ENCODE measurements at regions not wholly inside any gene's neighbourhood (a gene's known extent, or its start where the extent isn't known, plus 50 kb on each side); places are given as distances from the start of the nearest gene placed in this dataset.
"Not testable (repeated sequence)": the region's sequence is repeated elsewhere in the genome, so short reads cannot be mapped to it uniquely, and the experiment has no call there.

GRCh38 chr5:162664846-162665245 lies 597.3 kb downstream of the GABRG2 start:
- Mint-ChIP-seq H3K9me3 (peaks cover 6% of the 10 kb centered on the region), H3K4me1 (no peaks in the 10 kb centered on the region), H3K36me3 (no peaks in the 10 kb centered on the region), H3K27me3 (no peaks in the 10 kb centered on the region), H3K27ac (no peak overlapping the region), H3K4me3 (no peak overlapping the region)
- DNase-seq: no peak
- CTCF ChIA-PET: no interaction called here

- Mint-ChIP-seq H3K36me3 (no peaks in the 10 kb centered on the region), H3K27ac (no peak overlapping the region), H3K4me1 (no peaks in the 10 kb centered on the region), H3K27me3 (no peaks in the 10 kb centered on the region), H3K4me3 (no peak overlapping the region), H3K9me3 (peaks cover 11% of the 10 kb centered on the region)
- DNase-seq: no peak
- CTCF ChIA-PET: no interaction called here
These were observed 601.4 kb downstream of the GABRG2 start for GRCh38 chr5:162668926-162669325.

GRCh38 chr5:162672061-162672460 lies 604.5 kb downstream of the GABRG2 start:
- H3K27me3 Mint-ChIP-seq: no peaks in the 10 kb centered on the region
- peaks cover 19% of the 10 kb centered on the region for H3K9me3 Mint-ChIP-seq
- no peak for DNase-seq
- CTCF ChIA-PET: no interaction called here
- no peak overlapping the region for H3K27ac Mint-ChIP-seq
- H3K4me1 Mint-ChIP-seq: no peaks in the 10 kb centered on the region
- no peaks in the 10 kb centered on the region for H3K36me3 Mint-ChIP-seq
- H3K4me3 Mint-ChIP-seq: no peak overlapping the region

DNA sequence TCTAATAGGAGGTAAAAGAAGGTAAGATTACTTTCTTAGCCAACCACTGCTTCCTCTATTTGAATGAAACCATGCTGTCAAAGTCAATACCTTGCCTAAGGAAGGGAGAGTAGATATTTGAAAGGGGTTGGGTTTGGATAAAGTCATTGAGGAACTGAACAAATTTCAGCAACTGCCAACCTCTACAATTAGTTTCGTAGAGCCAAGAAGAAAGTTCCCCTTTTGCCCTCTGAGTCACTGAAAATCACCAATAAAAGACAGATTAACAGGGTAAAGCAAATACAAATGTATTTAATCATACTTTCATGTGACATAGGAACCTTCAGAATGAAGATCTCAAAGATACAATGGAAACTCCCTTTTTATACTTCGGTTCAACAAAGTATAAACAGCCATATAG lies 615.7 kb downstream of the GABRG2 start:
- CTCF ChIA-PET: no interaction called here
- Mint-ChIP-seq H3K4me1 (no peaks in the 10 kb centered on the region), H3K27me3 (no peaks in the 10 kb centered on the region), H3K9me3 (peaks cover 16% of the 10 kb centered on the region), H3K27ac (no peak overlapping the region), H3K36me3 (no peaks in the 10 kb centered on the region), H3K4me3 (no peak overlapping the region)
- DNase-seq: no peak

DNA sequence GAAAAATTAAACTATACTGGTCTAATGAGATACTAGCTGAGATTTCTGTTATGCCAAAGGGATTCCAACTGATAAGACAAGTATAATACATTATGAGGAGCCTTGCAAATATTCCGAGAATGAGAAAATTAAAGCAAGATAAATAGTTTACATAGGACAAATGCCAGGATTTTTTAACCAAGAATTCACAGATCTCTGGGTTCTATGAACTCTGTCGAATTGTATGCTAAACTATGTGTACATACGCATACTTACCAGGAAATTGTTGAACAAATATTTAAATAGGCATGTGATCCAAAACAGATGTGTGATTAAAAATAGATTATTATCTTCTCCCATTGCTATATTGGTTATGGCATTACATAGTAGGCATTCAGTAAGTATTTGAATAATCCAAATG lies 616.6 kb downstream of the GABRG2 start:
- Mint-ChIP-seq H3K4me1 (no peaks in the 10 kb centered on the region), H3K9me3 (peaks cover 18% of the 10 kb centered on the region), H3K27ac (no peak overlapping the region), H3K4me3 (no peak overlapping the region), H3K36me3 (no peaks in the 10 kb centered on the region), H3K27me3 (no peaks in the 10 kb centered on the region)
- CTCF ChIA-PET: no interaction called here
- no peak for DNase-seq

GRCh38 chr5:162685302-162685701 lies 617.7 kb downstream of the GABRG2 start:
- DNase-seq: no peak
- H3K4me3 Mint-ChIP-seq: no peak overlapping the region
- no peaks in the 10 kb centered on the region for H3K4me1 Mint-ChIP-seq
- CTCF ChIA-PET: no interaction called here
- no peaks in the 10 kb centered on the region for H3K36me3 Mint-ChIP-seq
- peaks cover 18% of the 10 kb centered on the region for H3K9me3 Mint-ChIP-seq
- H3K27me3 Mint-ChIP-seq: no peaks in the 10 kb centered on the region
- no peak overlapping the region for H3K27ac Mint-ChIP-seq

DNA sequence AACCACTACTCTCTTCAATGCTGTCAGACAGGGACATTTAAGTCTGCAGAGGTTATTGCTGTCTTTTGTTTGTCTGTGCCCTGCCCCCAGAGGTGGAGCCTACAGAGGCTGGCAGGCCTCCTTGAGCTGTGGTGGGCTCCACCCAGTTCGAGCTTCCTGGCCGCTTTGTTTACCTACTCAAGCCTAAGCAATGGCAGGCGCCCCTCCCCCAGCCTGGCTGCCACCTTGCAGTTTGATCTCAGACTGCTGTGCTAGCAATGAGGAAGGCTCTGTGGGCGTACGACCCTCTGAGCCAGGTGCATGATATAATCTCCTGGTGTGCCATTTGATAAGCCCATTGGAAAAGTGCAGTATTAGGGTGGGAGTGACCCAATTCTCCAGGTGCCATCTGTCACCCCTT lies 628.7 kb downstream of the GABRG2 start:
- peaks cover 18% of the 10 kb centered on the region for H3K9me3 Mint-ChIP-seq
- H3K4me1 Mint-ChIP-seq, CTCF ChIA-PET, DNase-seq, H3K36me3 Mint-ChIP-seq, H3K4me3 Mint-ChIP-seq, H3K27ac Mint-ChIP-seq, H3K27me3 Mint-ChIP-seq: not testable (repeated sequence)

DNA sequence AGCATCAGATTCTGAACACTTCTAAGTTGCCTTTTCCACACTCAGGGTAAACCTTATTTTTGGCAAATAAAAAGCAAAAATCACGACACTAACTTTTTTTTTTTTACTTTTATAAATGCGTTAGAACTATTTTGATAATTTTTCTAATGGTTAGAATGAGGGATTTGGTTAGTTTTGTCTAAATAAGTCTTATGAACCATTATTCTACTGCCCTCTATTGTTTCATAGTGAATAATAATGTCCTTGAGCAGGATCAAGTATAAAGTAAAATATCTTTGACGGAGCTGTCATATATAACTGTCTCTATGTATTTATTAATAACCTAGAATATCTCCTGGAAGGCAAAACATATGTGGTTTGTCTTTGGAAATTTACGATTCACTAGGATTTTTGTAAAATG lies 631.8 kb downstream of the GABRG2 start:
- CTCF ChIA-PET: no interaction called here
- H3K9me3 Mint-ChIP-seq: peaks cover 13% of the 10 kb centered on the region
- no peaks in the 10 kb centered on the region for H3K27me3 Mint-ChIP-seq
- H3K4me3 Mint-ChIP-seq: no peak overlapping the region
- no peak for DNase-seq
- no peak overlapping the region for H3K27ac Mint-ChIP-seq
- no peaks in the 10 kb centered on the region for H3K36me3 Mint-ChIP-seq
- H3K4me1 Mint-ChIP-seq: no peaks in the 10 kb centered on the region

GRCh38 chr5:162703914-162704313 lies 636.3 kb downstream of the GABRG2 start:
- CTCF ChIA-PET: interaction anchor here (0.7 kb wide), 1 partner anchor 36 kb away, joined by 3 read pairs; no protein-coding TSS in a partner anchor
- H3K27me3 Mint-ChIP-seq: no peaks in the 10 kb centered on the region
- no peak overlapping the region for H3K27ac Mint-ChIP-seq
- H3K4me1 Mint-ChIP-seq: no peaks in the 10 kb centered on the region
- no peak overlapping the region for H3K4me3 Mint-ChIP-seq
- no peak for DNase-seq
- no peaks in the 10 kb centered on the region for H3K36me3 Mint-ChIP-seq
- peaks cover 9% of the 10 kb centered on the region for H3K9me3 Mint-ChIP-seq

- Mint-ChIP-seq H3K36me3 (no peaks in the 10 kb centered on the region), H3K9me3 (peaks cover 6% of the 10 kb centered on the region), H3K27ac (no peak overlapping the region), H3K4me1 (no peaks in the 10 kb centered on the region), H3K4me3 (no peak overlapping the region), H3K27me3 (no peaks in the 10 kb centered on the region)
- CTCF ChIA-PET: no interaction called here
- no peak for DNase-seq
These were observed 643.7 kb downstream of the GABRG2 start for GRCh38 chr5:162711244-162711643.

GRCh38 chr5:162719720-162720119 lies 652.1 kb downstream of the GABRG2 start:
- Mint-ChIP-seq H3K27ac (no peak overlapping the region), H3K27me3 (no peaks in the 10 kb centered on the region), H3K4me3 (no peak overlapping the region), H3K36me3 (no peaks in the 10 kb centered on the region), H3K4me1 (no peaks in the 10 kb centered on the region), H3K9me3 (peaks cover 14% of the 10 kb centered on the region)
- CTCF ChIA-PET: no interaction called here
- no peak for DNase-seq

GRCh38 chr5:162721125-162721524 lies 653.6 kb downstream of the GABRG2 start:
- no peak overlapping the region for H3K27ac Mint-ChIP-seq
- H3K4me3 Mint-ChIP-seq: no peak overlapping the region
- CTCF ChIA-PET: no interaction called here
- H3K9me3 Mint-ChIP-seq: peaks cover 19% of the 10 kb centered on the region
- no peak for DNase-seq
- H3K27me3 Mint-ChIP-seq: no peaks in the 10 kb centered on the region
- no peaks in the 10 kb centered on the region for H3K36me3 Mint-ChIP-seq
- H3K4me1 Mint-ChIP-seq: no peaks in the 10 kb centered on the region

GRCh38 chr5:162752612-162753011 lies 684.8 kb upstream of the CCNG1 start:
- peaks cover 9% of the 10 kb centered on the region for H3K9me3 Mint-ChIP-seq
- DNase-seq: no peak
- H3K36me3 Mint-ChIP-seq: no peaks in the 10 kb centered on the region
- no peaks in the 10 kb centered on the region for H3K4me1 Mint-ChIP-seq
- no peak overlapping the region for H3K27ac Mint-ChIP-seq
- CTCF ChIA-PET: no interaction called here
- H3K4me3 Mint-ChIP-seq: no peak overlapping the region
- H3K27me3 Mint-ChIP-seq: no peaks in the 10 kb centered on the region

DNA sequence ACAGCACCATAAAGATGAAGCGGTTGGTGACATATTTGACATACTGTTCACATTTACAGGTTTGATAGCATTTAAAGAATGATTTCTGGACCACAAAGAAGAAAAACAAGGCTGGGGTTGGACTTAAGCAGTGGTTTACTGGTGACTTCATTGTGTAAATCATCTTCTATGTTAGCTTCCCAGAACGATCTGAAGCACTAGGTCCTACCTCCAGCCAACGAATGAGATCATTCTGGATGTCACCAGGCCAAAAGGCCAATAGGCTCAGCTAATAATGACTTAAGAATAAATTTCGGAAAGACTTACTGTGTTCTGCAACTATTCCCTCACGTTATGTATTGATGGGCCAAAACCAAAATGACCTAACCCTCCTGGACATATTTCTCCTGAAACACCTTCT lies 675.3 kb upstream of the CCNG1 start:
- H3K4me1 Mint-ChIP-seq: no peaks in the 10 kb centered on the region
- no peaks in the 10 kb centered on the region for H3K36me3 Mint-ChIP-seq
- no peak overlapping the region for H3K27ac Mint-ChIP-seq
- peaks cover 14% of the 10 kb centered on the region for H3K9me3 Mint-ChIP-seq
- H3K27me3 Mint-ChIP-seq: no peaks in the 10 kb centered on the region
- H3K4me3 Mint-ChIP-seq: no peak overlapping the region
- CTCF ChIA-PET: no interaction called here
- no peak for DNase-seq

DNA sequence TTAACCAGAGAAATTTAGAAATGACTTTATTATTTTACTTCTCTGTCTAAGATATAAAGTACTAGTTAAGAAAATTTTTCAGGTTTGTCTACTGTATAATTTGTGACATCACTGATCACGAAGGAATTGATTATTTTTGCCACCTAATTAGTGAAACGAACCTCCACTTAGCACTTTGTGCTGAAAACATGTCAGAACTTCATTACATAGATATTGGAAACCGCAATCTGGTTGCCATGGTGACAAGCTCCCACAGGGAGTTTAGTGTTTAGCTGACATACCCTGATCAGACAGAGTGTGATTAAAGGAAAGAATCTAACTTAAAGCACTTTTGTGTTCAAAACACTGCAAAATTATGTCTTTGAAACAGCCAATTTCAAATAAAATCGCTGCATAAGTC lies 668.4 kb upstream of the CCNG1 start:
- no peak overlapping the region for H3K4me3 Mint-ChIP-seq
- H3K36me3 Mint-ChIP-seq: no peaks in the 10 kb centered on the region
- no peaks in the 10 kb centered on the region for H3K27me3 Mint-ChIP-seq
- no peaks in the 10 kb centered on the region for H3K4me1 Mint-ChIP-seq
- DNase-seq: no peak
- no peak overlapping the region for H3K27ac Mint-ChIP-seq
- CTCF ChIA-PET: no interaction called here
- H3K9me3 Mint-ChIP-seq: peaks cover 8% of the 10 kb centered on the region

GRCh38 chr5:162785673-162786072 lies 651.7 kb upstream of the CCNG1 start:
- CTCF ChIA-PET: interaction anchor here (1.5 kb wide), 1 partner anchor 12 kb away, joined by 3 read pairs; no protein-coding TSS in a partner anchor
- no peaks in the 10 kb centered on the region for H3K4me1 Mint-ChIP-seq
- no peaks in the 10 kb centered on the region for H3K36me3 Mint-ChIP-seq

More at GRCh38 chr5:162785673-162786072, 651.7 kb upstream of the CCNG1 start:
- DNase-seq: no peak
- Mint-ChIP-seq H3K4me3 (no peak overlapping the region), H3K27me3 (no peaks in the 10 kb centered on the region), H3K9me3 (peaks cover 10% of the 10 kb centered on the region), H3K27ac (no peak overlapping the region)
